Testis (tissue), 2 donors: ENCODE measurements at regions not wholly inside any gene's neighbourhood (a gene's known extent, or its start where the extent isn't known, plus 50 kb on each side); places are given as distances from the start of the nearest gene placed in this dataset.
"Not testable (repeated sequence)": the region's sequence is repeated elsewhere in the genome, so short reads cannot be mapped to it uniquely, and the experiment has no call there.

Experiments
- DNase-seq: peaks from one replicate; pipeline ENCODE4 v3.0.0-alpha.2; 2019
- H3K27ac ChIP-seq, 2 donors: fragments of 200-600 bp; sonication (generic); one replicate each; pipeline ENCODE4 v1.5.1; 2019
- H3K27me3 ChIP-seq: fragments of 200-600 bp; sonication (generic); one replicate; pipeline ENCODE4 v1.5.1; 2019
- H3K36me3 ChIP-seq: fragments of 200-600 bp; sonication (generic); one replicate; pipeline ENCODE4 v1.5.1; 2017; ENCODE audit warnings: low read depth; ENCODE audit errors: missing control alignments
- H3K4me1 ChIP-seq: fragments of 200-600 bp; sonication (generic); one replicate; pipeline ENCODE4 v1.5.1; 2019
- H3K4me3 ChIP-seq, 2 donors: fragments of 200-600 bp; sonication (generic); one replicate each; pipeline ENCODE4 v1.5.1; 2017 to 2019
- H3K9me3 ChIP-seq: fragments of 200-600 bp; sonication (generic); one replicate; pipeline ENCODE4 v1.5.1; 2017
- POLR2A ChIP-seq: fragments of 450-650 bp; IDR thresholded peaks from one replicate; pipeline ENCODE4 v1.6.1; 2017; ENCODE audit warnings: antibody characterized with exemption, mild to moderate bottlenecking, moderate library complexity
- WGBS, 2 donors: methylation state at CpG; one replicate each; pipeline ENCODE4 v1.1.5; 2018; 5-methylcytosine and 5-hydroxymethylcytosine counted together
- intact Hi-C: fragments of 100-400 bp; cut with DNase I; formaldehyde crosslinking; loops from one replicate; pipeline ENCODE4 v1.15.1; 2023; ENCODE audit warnings: low total_unique reads
- TF ChIP-seq, protein P1 (sequence below), 3 experiments: fragments of 450-650 bp in 2 of 3; fragments of 200-600 bp in 1 of 3; sonication (generic) in 1 of 3; IDR thresholded peaks; one replicate each; pipeline ENCODE4 v1.5.1; 2016 to 2019; ENCODE audit warnings: antibody characterized with exemption in 3 of 3, mild to moderate bottlenecking in 2 of 3, moderate library complexity in 1 of 3

DNA sequence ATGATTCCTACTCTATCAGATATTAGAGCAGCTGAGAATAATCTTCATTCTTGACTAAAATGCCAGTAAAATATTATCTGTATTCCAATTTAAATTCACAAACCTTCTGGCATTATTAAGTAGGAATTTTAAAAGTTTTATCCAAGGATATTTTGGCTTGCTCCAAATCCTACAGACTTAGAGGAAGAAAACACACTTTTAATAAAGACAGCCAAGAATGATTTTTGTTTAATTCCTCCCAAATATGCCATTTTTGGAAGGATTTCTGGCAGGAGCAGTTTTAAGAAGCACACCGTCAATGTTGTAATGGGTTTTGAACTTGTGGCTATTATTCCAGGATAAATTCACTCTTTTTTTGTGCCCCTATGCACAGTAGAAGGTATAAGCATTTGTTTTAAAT is 355.1 kb downstream of the SLITRK5 start:
- DNase-seq: no peak
- Histone ChIP-seq H3K9me3 (no peaks in the 10 kb centered on the region), H3K27me3 (no peaks in the 10 kb centered on the region), H3K36me3 (no peaks in the 10 kb centered on the region), H3K27ac (no peak overlapping the region), H3K4me1 (no peaks in the 10 kb centered on the region), H3K4me3 (no peak overlapping the region)
- 0 to 41% methylated on average over 1 of the region's 1 CpG for WGBS, 2 donors
- intact Hi-C loops: no loop called here
- TF ChIP-seq POLR2A: no peak
- TF ChIP-seq, protein P1, sequence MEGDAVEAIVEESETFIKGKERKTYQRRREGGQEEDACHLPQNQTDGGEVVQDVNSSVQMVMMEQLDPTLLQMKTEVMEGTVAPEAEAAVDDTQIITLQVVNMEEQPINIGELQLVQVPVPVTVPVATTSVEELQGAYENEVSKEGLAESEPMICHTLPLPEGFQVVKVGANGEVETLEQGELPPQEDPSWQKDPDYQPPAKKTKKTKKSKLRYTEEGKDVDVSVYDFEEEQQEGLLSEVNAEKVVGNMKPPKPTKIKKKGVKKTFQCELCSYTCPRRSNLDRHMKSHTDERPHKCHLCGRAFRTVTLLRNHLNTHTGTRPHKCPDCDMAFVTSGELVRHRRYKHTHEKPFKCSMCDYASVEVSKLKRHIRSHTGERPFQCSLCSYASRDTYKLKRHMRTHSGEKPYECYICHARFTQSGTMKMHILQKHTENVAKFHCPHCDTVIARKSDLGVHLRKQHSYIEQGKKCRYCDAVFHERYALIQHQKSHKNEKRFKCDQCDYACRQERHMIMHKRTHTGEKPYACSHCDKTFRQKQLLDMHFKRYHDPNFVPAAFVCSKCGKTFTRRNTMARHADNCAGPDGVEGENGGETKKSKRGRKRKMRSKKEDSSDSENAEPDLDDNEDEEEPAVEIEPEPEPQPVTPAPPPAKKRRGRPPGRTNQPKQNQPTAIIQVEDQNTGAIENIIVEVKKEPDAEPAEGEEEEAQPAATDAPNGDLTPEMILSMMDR (IDR thresholded peaks at IDR 0.05): no peak

- no peak for DNase-seq
- intact Hi-C loops: no loop called here
- H3K27ac ChIP-seq: no peak overlapping the region
- TF ChIP-seq, protein P1 (IDR thresholded peaks at IDR 0.05): no peak
- TF ChIP-seq POLR2A: no peak
- H3K4me1 ChIP-seq: no peaks in the 10 kb centered on the region
- H3K36me3 ChIP-seq: no peaks in the 10 kb centered on the region
- no peaks in the 10 kb centered on the region for H3K9me3 ChIP-seq
- H3K27me3 ChIP-seq: no peaks in the 10 kb centered on the region
- H3K4me3 ChIP-seq: no peak overlapping the region
Measured at GRCh38 chr13:88031980-88032559, 360.9 kb downstream of the SLITRK5 start.

DNA sequence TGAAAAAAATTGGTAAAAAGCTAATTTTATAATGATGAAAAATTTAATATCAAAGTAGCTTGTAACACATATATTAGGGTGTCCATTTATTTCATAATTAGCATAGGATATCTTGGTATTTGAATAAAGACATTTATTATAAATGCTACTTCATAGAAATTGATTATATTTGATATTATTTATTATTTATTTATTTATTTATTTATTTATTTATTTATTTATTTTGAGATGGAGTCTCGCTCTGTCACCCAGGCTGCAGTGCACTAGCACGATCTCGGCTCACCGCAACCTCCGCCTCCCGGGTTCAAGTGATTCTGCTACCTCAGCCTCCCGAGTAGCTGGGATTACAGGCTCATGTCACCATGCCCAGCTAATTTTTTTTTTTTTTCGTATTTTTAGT is 365.0 kb downstream of the SLITRK5 start:
- H3K27me3 ChIP-seq, H3K4me1 ChIP-seq, DNase-seq, H3K27ac ChIP-seq, H3K4me3 ChIP-seq, H3K9me3 ChIP-seq, intact Hi-C loops, H3K36me3 ChIP-seq: not testable (repeated sequence)
- 89 to 90% methylated on average over 8 of the region's 8 CpGs for WGBS, 2 donors

DNA sequence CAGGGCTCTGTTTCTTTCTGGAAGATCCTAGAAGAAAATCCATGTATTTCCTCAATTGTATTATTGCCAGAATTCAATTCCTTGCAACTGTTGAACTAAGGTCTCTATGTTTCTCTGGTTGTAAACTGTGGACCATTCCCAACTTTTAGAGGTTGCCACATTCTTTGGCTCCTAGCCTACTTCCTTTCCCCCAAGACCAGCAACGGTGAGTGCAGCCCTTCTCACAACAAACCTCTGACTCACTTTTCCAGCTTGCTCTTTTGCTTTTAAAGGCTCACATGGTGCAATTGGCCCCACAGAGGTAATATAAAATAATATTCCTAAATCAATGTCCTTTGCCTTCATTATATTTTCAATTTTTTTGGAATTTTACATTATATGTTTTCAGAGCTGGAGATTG is 371.3 kb downstream of the SLITRK5 start:
- no peak for DNase-seq
- 58 to 64% methylated on average over 1 of the region's 1 CpG for WGBS, 2 donors
- H3K27ac ChIP-seq: no peak overlapping the region
- H3K4me1 ChIP-seq: no peaks in the 10 kb centered on the region
- H3K27me3 ChIP-seq: no peaks in the 10 kb centered on the region
- no peak overlapping the region for H3K4me3 ChIP-seq
- TF ChIP-seq POLR2A: no peak
- TF ChIP-seq, protein P1 (IDR thresholded peaks at IDR 0.05): no peak
- intact Hi-C loops: no loop called here
- no peaks in the 10 kb centered on the region for H3K9me3 ChIP-seq
- H3K36me3 ChIP-seq: no peaks in the 10 kb centered on the region

- 78 to 80% methylated on average over 4 to 8 of the region's 8 CpGs for WGBS, 2 donors
- TF ChIP-seq, protein P1 (IDR thresholded peaks at IDR 0.05): no peak
- no peak for TF ChIP-seq POLR2A
- no peak for DNase-seq
- no peaks in the 10 kb centered on the region for H3K36me3 ChIP-seq
- H3K27me3 ChIP-seq: no peaks in the 10 kb centered on the region
- H3K27ac ChIP-seq: no peak overlapping the region
- H3K9me3 ChIP-seq: no peaks in the 10 kb centered on the region
- no peak overlapping the region for H3K4me3 ChIP-seq
- H3K4me1 ChIP-seq: no peaks in the 10 kb centered on the region
- intact Hi-C loops: no loop called here
Measured at GRCh38 chr13:88051746-88052482, 380.7 kb downstream of the SLITRK5 start.
